Neural cell (in vitro differentiated cells): ENCODE measurements at regions not wholly inside any gene's neighbourhood (a gene's known extent, or its start where the extent isn't known, plus 50 kb on each side); places are given as distances from the start of the nearest gene placed in this dataset.

ENCODE experiments used
- CTCF ChIP-seq: fragments of 450-650 bp; IDR thresholded peaks from 2 replicates; pipeline ENCODE4 v1.5.1; 2014; ENCODE audit warnings: antibody characterized with exemption, mild to moderate bottlenecking, moderate library complexity; ENCODE audit not compliant: poor library complexity, severe bottlenecking
- EP300 ChIP-seq: fragments of 450-650 bp; conservative IDR thresholded peaks from 2 replicates; pipeline ENCODE4 v1.6.1; 2014; ENCODE audit warnings: antibody characterized with exemption, mild to moderate bottlenecking, moderate library complexity; ENCODE audit not compliant: poor library complexity, severe bottlenecking
- EZH2 ChIP-seq: fragments of 200-600, 300-800 bp; shearing (Covaris generic), sonication (generic); IDR thresholded peaks from 2 replicates; pipeline ENCODE4 v1.6.1; 2014; ENCODE audit warnings: antibody characterized with exemption, low read length, borderline replicate concordance, mild to moderate bottlenecking; ENCODE audit not compliant: insufficient read depth, poor library complexity, severe bottlenecking
- POLR2AphosphoS5 ChIP-seq: IDR thresholded peaks from 2 replicates; pipeline ENCODE4 v1.6.1; 2012
- RAD21 ChIP-seq: fragments of 450-650 bp; conservative IDR thresholded peaks from 2 replicates; pipeline ENCODE4 v1.6.1; 2014; ENCODE audit warnings: antibody characterized with exemption, mild to moderate bottlenecking, moderate library complexity
- REST ChIP-seq: IDR thresholded peaks from 2 replicates; pipeline ENCODE4 v1.6.1; 2012; ENCODE audit warnings: borderline replicate concordance

GRCh38 chr6:978937-979685, 286.2 kb upstream of the EXOC2 start:
- TF ChIP-seq REST (no peak), EP300 (no peak), CTCF (no peak), EZH2 (no peak), RAD21 (no peak), POLR2AphosphoS5 (no peak)
